Peyer's patch (tissue), 4 donors: ENCODE measurements at regions not wholly inside any gene's neighbourhood (a gene's known extent, or its start where the extent isn't known, plus 50 kb on each side); places are given as distances from the start of the nearest gene placed in this dataset.

ENCODE experiments used
- CTCF ChIP-seq, 6 experiments: fragments of 450-650 bp in 4 of 6; fragments of 200-600 bp in 2 of 6; sonication (generic) in 1 of 6; IDR thresholded peaks; one replicate each; pipeline ENCODE4 v1.5.1; 2017 to 2019; ENCODE audit warnings: antibody characterized with exemption in 6 of 6, mild to moderate bottlenecking in 3 of 6, moderate library complexity in 1 of 6
- POLR2A ChIP-seq, 2 donors: fragments of 450-650 bp; IDR thresholded peaks; one replicate each; pipeline ENCODE4 v1.5.1; 2017; ENCODE audit warnings: antibody characterized with exemption in 2 of 2, mild to moderate bottlenecking in 2 of 2, moderate library complexity in 2 of 2

GRCh38 chr4:112857461-112857860 is 192.0 kb upstream of the ANK2 start:
- no peak for TF ChIP-seq POLR2A (IDR thresholded peaks at IDR 0.05)
- TF ChIP-seq CTCF (IDR thresholded peaks at IDR 0.05) = no peak
